LoVo (cell line): ENCODE measurements at regions not wholly inside any gene's neighbourhood (a gene's known extent, or its start where the extent isn't known, plus 50 kb on each side); places are given as distances from the start of the nearest gene placed in this dataset.
A peak's percentile ranks its signal among the peaks of the same experiment; 100 is the strongest.

ENCODE experiments used
- DNase-seq: peaks from one replicate; pipeline ENCODE4 v3.0.0-alpha.2; 2016; ENCODE audit warnings: low spot score

DNA sequence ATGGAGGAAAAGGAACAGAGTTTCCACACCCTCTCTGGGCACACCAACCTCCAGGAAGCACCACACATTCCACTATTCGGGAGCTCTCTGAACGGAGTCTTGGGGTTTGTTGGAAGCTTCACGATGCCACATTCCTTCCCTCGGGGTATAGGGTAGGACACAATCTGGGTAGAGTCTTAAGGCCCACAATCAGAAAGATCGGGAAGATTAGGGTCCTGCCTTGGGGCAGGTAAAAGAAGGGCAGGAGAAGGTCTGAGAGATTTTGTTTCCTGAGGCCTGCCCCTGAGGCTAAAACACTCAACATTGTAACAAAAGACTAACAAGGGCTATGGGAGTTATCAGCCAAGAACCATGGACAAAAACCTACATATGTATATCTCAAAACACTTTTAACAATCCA is 89.2 kb upstream of the RAP2B start:
- DNase-seq: no peak

DNA sequence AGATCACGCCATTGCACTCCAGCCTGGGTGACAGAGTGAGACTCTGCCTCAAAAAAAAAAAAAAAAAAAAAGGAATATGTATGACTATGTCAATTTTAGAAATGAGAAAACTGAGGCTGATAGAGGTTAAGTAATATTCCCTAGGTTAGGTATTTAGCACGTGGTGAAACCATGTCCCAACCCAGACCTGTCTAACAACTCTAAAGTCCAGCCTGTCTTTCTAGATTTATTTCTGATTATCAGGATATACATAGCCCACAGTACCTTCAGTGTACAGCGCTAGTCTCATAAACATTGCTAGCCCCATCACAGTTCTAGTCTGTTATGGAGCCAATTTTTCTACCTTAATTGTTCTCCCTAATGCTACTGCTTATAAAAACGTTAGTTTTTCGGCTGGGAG is 88.4 kb upstream of the RAP2B start:
- no peak for DNase-seq

GRCh38 chr3:153078826-153079225 is 83.2 kb upstream of the RAP2B start:
- no peak for DNase-seq

- DNase-seq: no peak
Measured at GRCh38 chr3:153079386-153079785, 82.6 kb upstream of the RAP2B start.

- no peak for DNase-seq
Measured at GRCh38 chr3:153080778-153081240, 81.2 kb upstream of the RAP2B start.

- DNase-seq: no peak
Measured at GRCh38 chr3:153084431-153084830, 77.6 kb upstream of the RAP2B start.

DNA sequence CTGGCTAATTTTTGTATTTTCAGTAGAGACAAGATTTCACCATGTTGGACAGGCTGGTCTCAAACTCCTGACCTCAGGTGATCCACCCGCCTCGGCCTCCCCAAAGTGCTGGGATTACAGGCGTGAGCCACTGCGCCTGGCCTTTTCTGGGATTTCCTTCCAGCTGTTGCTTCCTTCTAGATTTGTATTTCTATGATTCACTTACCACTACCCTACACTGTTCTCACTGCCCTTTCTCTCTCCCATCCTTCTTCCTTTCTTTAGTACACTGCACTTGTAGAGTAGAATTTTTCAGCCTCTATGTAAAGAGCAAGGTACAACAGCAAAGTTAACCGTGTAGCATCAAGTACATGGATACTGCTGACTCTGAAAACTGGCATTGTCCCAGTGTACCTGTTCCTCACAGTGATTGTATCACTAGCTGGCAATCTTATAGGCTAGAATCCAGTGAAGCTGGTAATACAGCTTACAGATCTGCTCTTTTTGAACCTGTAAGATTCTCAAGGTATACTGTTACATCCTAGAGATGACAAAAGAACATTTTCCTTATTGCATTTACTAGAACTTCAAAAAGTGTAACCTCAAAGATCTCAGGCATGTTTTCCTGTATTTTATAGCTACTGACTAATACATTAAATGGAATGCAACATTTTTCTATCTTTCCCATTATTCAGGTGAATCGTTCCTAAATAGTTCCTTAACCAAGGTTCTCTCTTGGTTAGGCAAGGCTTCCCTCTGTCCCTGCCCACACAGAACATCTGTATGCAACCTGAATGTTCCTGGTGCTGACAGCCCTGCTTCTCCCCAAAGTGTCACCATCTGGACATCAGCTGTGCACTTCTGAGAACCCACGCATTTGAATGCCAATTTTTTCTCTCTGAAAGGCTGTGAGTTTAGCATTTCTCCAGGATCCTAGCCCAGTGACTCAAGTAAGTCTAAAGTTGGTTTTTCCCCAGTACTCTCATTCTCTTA is 74.1 kb upstream of the RAP2B start:
- DNase-seq: no peak

- no peak for DNase-seq
Measured at GRCh38 chr3:153089620-153090019, 72.4 kb upstream of the RAP2B start.

GRCh38 chr3:153090973-153091372 is 71.1 kb upstream of the RAP2B start:
- DNase-seq: no peak

DNA sequence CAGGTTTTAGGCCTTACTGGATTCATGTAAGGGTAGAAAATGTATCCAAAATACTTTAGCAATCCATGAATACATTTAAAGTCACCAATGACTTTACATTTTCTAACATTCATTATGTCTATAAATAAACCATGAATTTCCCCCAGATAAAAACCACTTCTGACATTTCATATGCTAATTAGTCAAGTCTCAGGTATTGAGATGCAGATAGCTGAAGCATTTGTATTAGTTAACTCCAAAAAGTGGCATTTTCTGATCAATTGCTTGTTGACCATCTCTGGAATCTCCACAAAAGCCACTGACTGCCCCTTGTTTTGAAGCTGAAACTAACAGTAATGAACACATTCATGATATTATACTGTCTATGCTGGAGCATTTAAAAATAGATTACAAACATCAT is 68.4 kb upstream of the RAP2B start:
- DNase-seq: no peak

- DNase-seq: no peak
Measured at GRCh38 chr3:153094386-153094785, 67.6 kb upstream of the RAP2B start.

DNA sequence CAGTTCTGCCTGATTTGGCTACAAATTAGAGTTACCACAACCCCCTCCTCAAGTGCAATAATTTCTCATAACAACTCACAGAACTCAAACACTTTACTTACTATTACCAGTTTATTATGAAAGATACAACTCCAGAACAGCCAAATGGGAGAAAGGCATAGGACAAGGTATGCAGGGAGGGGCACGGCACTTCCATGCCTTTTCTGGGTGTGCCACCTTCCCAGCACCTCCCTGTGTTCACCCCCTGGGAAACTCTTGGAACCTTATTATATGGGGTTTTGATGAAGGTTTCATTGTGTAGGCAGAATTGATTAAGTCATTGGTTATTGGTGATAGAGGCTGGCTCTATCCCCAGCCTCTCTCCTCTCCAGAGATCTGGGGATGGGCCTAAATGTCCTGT is 66.6 kb upstream of the RAP2B start:
- peak; percentile 32 for DNase-seq

DNA sequence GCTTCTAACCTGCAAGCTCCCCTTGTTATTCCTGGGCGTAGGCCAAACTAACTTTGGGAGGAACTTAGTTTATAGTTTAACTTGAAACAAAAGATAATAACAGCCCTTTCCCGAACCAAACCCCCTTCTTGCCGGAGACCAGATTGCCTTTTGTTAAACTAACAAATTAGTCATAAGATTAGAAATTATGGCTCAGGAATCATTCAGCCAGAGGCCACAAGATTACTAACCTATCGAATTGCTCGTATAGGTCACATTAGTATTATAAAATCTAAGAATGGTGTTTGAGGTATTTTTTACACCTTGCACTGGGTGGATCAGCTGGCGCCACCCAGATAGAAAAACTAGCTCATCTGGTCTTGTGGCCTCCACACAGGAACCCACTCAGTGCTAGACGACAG is 65.3 kb upstream of the RAP2B start:
- DNase-seq: peak; percentile 62

GRCh38 chr3:153097213-153097612 is 64.8 kb upstream of the RAP2B start:
- DNase-seq: no peak

- DNase-seq: peak; percentile 8
Measured at GRCh38 chr3:153099131-153099530, 62.9 kb upstream of the RAP2B start.

DNA sequence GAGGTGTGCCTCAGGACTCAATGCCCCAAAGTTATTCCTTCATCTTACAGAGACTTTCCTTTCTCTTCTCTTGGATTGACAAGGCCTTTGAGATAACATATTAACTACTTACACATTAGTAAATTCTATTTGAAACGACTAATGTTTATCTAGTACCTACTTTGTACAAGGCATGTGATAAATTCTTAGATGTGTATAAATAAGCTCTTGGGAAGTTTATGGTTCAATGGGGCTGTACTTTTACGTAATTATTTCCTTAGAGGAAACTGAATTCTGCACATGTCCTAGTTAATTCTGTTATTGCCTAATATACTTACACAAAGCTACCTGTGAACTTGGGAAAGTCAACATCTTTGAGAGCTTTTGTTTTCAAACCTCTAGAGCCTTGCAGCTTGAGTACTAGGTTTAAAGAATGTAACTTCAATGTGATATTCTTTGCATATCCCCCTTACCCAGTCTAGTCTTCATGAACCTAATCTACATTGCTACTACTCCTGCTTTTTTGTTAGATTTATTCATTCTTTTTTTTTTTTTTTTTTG is 58.5 kb upstream of the RAP2B start:
- no peak for DNase-seq

- DNase-seq: no peak
Measured at GRCh38 chr3:153110041-153110440, 52.0 kb upstream of the RAP2B start.

DNA sequence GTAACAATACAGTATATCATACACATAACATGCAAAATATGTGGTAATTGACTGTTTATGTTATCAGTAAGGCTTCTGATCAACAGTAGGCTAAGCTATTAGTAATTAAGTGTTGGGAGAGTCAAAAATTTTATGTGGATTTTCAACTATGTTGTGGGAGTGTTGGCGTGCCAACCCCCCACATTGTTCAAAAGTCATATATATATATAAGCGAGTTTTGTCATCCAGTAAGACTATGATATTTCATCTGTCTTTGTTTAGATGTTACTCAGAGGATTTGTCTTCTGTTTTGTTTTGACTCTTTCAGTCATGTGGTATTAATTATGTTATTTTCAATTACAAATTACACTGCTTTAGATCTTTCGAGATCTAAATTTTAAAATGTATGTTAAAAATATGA is 51.0 kb upstream of the RAP2B start:
- DNase-seq: no peak
